H4 (cell line): ENCODE measurements at regions not wholly inside any gene's neighbourhood (a gene's known extent, or its start where the extent isn't known, plus 50 kb on each side); places are given as distances from the start of the nearest gene placed in this dataset.
A peak's percentile ranks its signal among the peaks of the same experiment; 100 is the strongest.

ENCODE experiments used
- DNase-seq: peaks from one replicate; pipeline ENCODE4 v3.0.0-alpha.2; 2015; ENCODE audit warnings: low spot score

GRCh38 chr13:85742355-85742754 lies 56.9 kb downstream of the SLITRK6 start:
- no peak for DNase-seq

GRCh38 chr13:85741017-85741416 lies 58.2 kb downstream of the SLITRK6 start:
- no peak for DNase-seq

- DNase-seq: no peak
Observed at GRCh38 chr13:85738696-85739320, 60.4 kb downstream of the SLITRK6 start.

- no peak for DNase-seq
Observed at GRCh38 chr13:85737952-85738351, 61.3 kb downstream of the SLITRK6 start.

GRCh38 chr13:85729296-85729695 lies 69.9 kb downstream of the SLITRK6 start:
- no peak for DNase-seq

GRCh38 chr13:85728811-85729210 lies 70.4 kb downstream of the SLITRK6 start:
- no peak for DNase-seq

GRCh38 chr13:85725433-85725832 lies 73.8 kb downstream of the SLITRK6 start:
- DNase-seq: no peak

- DNase-seq: peak; percentile 26
Observed at GRCh38 chr13:85724546-85725432, 74.4 kb downstream of the SLITRK6 start.

GRCh38 chr13:85719749-85720148 lies 79.5 kb downstream of the SLITRK6 start:
- DNase-seq: no peak

GRCh38 chr13:85717921-85718320 lies 81.3 kb downstream of the SLITRK6 start:
- DNase-seq: no peak

GRCh38 chr13:85710545-85710944 lies 88.7 kb downstream of the SLITRK6 start:
- DNase-seq: no peak

- DNase-seq: no peak
Observed at GRCh38 chr13:85709721-85710120, 89.5 kb downstream of the SLITRK6 start.

- DNase-seq: no peak
Observed at GRCh38 chr13:85709072-85709471, 90.1 kb downstream of the SLITRK6 start.

GRCh38 chr13:85700906-85701305 lies 98.3 kb downstream of the SLITRK6 start:
- DNase-seq: peak; percentile 53

GRCh38 chr13:85698256-85698655 lies 101.0 kb downstream of the SLITRK6 start:
- no peak for DNase-seq

- DNase-seq: no peak
Observed at GRCh38 chr13:85694992-85695391, 104.2 kb downstream of the SLITRK6 start.

GRCh38 chr13:85693889-85694511 lies 105.2 kb downstream of the SLITRK6 start:
- peak; percentile 33 for DNase-seq

- DNase-seq: no peak
Observed at GRCh38 chr13:85690368-85690767, 108.9 kb downstream of the SLITRK6 start.

- DNase-seq: no peak
Observed at GRCh38 chr13:85685436-85685835, 113.8 kb downstream of the SLITRK6 start.

- no peak for DNase-seq
Observed at GRCh38 chr13:85675151-85675907, 123.9 kb downstream of the SLITRK6 start.

GRCh38 chr13:85671336-85671735 lies 127.9 kb downstream of the SLITRK6 start:
- DNase-seq: no peak

- DNase-seq: no peak
Observed at GRCh38 chr13:85666356-85666755, 132.9 kb downstream of the SLITRK6 start.
